B cell (primary cell): ENCODE measurements at regions not wholly inside any gene's neighbourhood (a gene's known extent, or its start where the extent isn't known, plus 50 kb on each side); places are given as distances from the start of the nearest gene placed in this dataset.

Experiments used
- ATAC-seq: fragments of 200-7000 bp; cut with Tn5 transposase; one replicate; pipeline ENCODE4 v1.10.0; 2021; ENCODE audit warnings: low read depth, mild to moderate bottlenecking, moderate number of reproducible peaks, moderate library complexity
- CTCF ChIA-PET: fragments of 350-600 bp; sonication (Branson Sonifier 250); formaldehyde crosslinking; loops from one replicate; lab custom pipeline; 2021; ENCODE audit warnings: antibody characterized with exemption, inconsistent platforms; lab: Charles Lee
- POLR2A ChIA-PET: fragments of 350-600 bp; sonication (Branson Sonifier 250); formaldehyde crosslinking; loops from one replicate; lab custom pipeline; 2021; ENCODE audit warnings: antibody characterized with exemption; lab: Charles Lee
- DNase-seq: peaks from one replicate; pipeline ENCODE4 v3.0.0; 2013
- H2AFZ ChIP-seq: 2 replicates; pipeline ENCODE4 v1.6.1; 2012; ENCODE audit warnings: mild to moderate bottlenecking, low read depth, low read length; ENCODE audit not compliant: insufficient read depth, poor library complexity, severe bottlenecking
- H3K27ac ChIP-seq, 2 donors: 1 replicate in 1 of 2; 2 replicates in 1 of 2; pipeline ENCODE4 v1.5.1; 2012 to 2013; ENCODE audit warnings: low read length in 2 of 2, mild to moderate bottlenecking in 2 of 2, moderate library complexity in 1 of 2
- H3K27me3 ChIP-seq, 4 experiments: fragments of 200-600 bp in 1 of 4; sonication (generic) in 1 of 4; replicated peaks in 1 of 4; 1 replicate in 2 of 4; 2 replicates in 2 of 4; pipeline versions ENCODE4 v1.6.1 to v1.7.0; 2013 to 2016; ENCODE audit warnings: low read length in 3 of 4, mild to moderate bottlenecking in 2 of 4, mixed read lengths in 1 of 4, moderate library complexity in 1 of 4; ENCODE audit not compliant: insufficient read depth in 4 of 4, control insufficient read depth in 3 of 4; ENCODE audit errors: control extremely low read depth in 1 of 4
- H3K36me3 ChIP-seq, 2 experiments: replicated peaks in 1 of 2; 1 replicate in 1 of 2; 2 replicates in 1 of 2; pipeline versions ENCODE4 v1.6.1 to v1.7.1; 2013; ENCODE audit warnings: low read length in 1 of 2; ENCODE audit not compliant: insufficient read depth in 2 of 2, control insufficient read depth in 1 of 2; ENCODE audit errors: control extremely low read depth in 1 of 2, extremely low read depth in 1 of 2
- H3K4me1 ChIP-seq, 2 donors: fragments of 200-600 bp in 1 of 2; sonication (generic) in 1 of 2; 1 replicate in 1 of 2; 2 replicates in 1 of 2; pipeline versions ENCODE4 v1.5.1 to v1.6.1; 2013 to 2017; ENCODE audit warnings: low read length in 2 of 2; ENCODE audit not compliant: control insufficient read depth in 2 of 2, insufficient read depth in 2 of 2
- H3K4me2 ChIP-seq: replicated peaks from 2 replicates; pipeline ENCODE3; 2012; ENCODE audit warnings: mild to moderate bottlenecking, low read depth, low read length; ENCODE audit not compliant: poor library complexity, severe bottlenecking
- H3K4me3 ChIP-seq, 5 experiments: fragments of 200-600 bp in 1 of 5; sonication (generic) in 1 of 5; 1 replicate in 3 of 5; 2 replicates in 2 of 5; pipeline versions ENCODE4 v1.5.1 to v1.7.0; 2011 to 2016; ENCODE audit warnings: low read length in 4 of 5, mild to moderate bottlenecking in 4 of 5, low read depth in 2 of 5, control low read depth in 1 of 5, moderate library complexity in 1 of 5; ENCODE audit not compliant: insufficient read depth in 1 of 5; ENCODE audit errors: control extremely low read depth in 1 of 5, extremely low read depth in 1 of 5
- H3K79me2 ChIP-seq: fragments of 200-600 bp; sonication (generic); one replicate; pipeline ENCODE4 v1.6.0; 2016; ENCODE audit warnings: low read length; ENCODE audit not compliant: control insufficient read depth, insufficient read depth
- H3K9ac ChIP-seq: fragments of 200-600 bp; sonication (generic); 2 replicates; pipeline ENCODE4 v1.6.1; 2017; ENCODE audit warnings: mild to moderate bottlenecking, low read length, moderate library complexity
- H3K9me3 ChIP-seq, 3 donors: one replicate each; pipeline versions ENCODE4 v1.6.1 to v1.7.1; 2013; ENCODE audit warnings: low read length in 2 of 3; ENCODE audit not compliant: control insufficient read depth in 2 of 3, insufficient read depth in 1 of 3; ENCODE audit errors: control extremely low read depth in 1 of 3
- H4K20me1 ChIP-seq: 2 replicates; pipeline ENCODE4 v1.6.0; 2012; ENCODE audit warnings: mild to moderate bottlenecking, low read length; ENCODE audit not compliant: insufficient read depth, control insufficient read depth, poor library complexity, severe bottlenecking
- H3K27ac Mint-ChIP-seq: one replicate; pipeline ENCODE4 v1.8.0; 2021; ENCODE audit warnings: mixed read lengths
- H3K27me3 Mint-ChIP-seq: one replicate; pipeline ENCODE4 v1.8.0; 2021; ENCODE audit warnings: mixed read lengths
- H3K4me1 Mint-ChIP-seq: one replicate; pipeline ENCODE4 v1.8.0; 2021; ENCODE audit warnings: mixed read lengths
- H3K4me3 Mint-ChIP-seq: one replicate; pipeline ENCODE4 v1.8.0; 2021; ENCODE audit warnings: mixed read lengths
- H3K9me3 Mint-ChIP-seq: one replicate; pipeline ENCODE4 v1.8.0; 2022; ENCODE audit warnings: mixed read lengths; ENCODE audit not compliant: insufficient read depth
- CTCF ChIP-seq: fragments of 200-600 bp; IDR thresholded peaks from one replicate; pipeline ENCODE4 v1.8.0; 2022; ENCODE audit warnings: antibody characterized with exemption, mild to moderate bottlenecking
- EZH2 ChIP-seq: IDR thresholded peaks from 2 replicates; pipeline ENCODE4 v1.6.1; 2012; ENCODE audit warnings: borderline replicate concordance, low read depth, mild to moderate bottlenecking, moderate library complexity, low read length; ENCODE audit not compliant: insufficient read depth, poor library complexity, severe bottlenecking
- WGBS: methylation state at CpG from one replicate; pipeline ENCODE4 v1.1.5; 2013; ENCODE audit warnings: missing lambda C conversion rate; ENCODE audit not compliant: insufficient coverage; 5-methylcytosine and 5-hydroxymethylcytosine counted together
- intact Hi-C: fragments of 100-400 bp; cut with micrococcal nuclease; formaldehyde crosslinking; loops from one replicate; pipeline ENCODE4 v1.10.0; 2022

GRCh38 chr13:87736849-87737385 lies 65.7 kb downstream of the SLITRK5 start:
- Histone ChIP-seq H3K4me2 (no peak overlapping the region), H3K9me3 (no peaks in the 10 kb centered on the region), H2AFZ (no peak overlapping the region), H3K36me3 (no peaks in the 10 kb centered on the region), H3K9ac (no peak overlapping the region), H3K27me3 (no peaks in the 10 kb centered on the region), H3K79me2 (no peaks in the 10 kb centered on the region), H3K4me3 (no peak overlapping the region), H3K27ac (no peak overlapping the region), H4K20me1 (no peaks in the 10 kb centered on the region), H3K4me1 (no peaks in the 10 kb centered on the region)
- TF ChIP-seq CTCF = no peak
- TF ChIP-seq EZH2 = no peak
- Mint-ChIP-seq H3K27me3 (no peaks in the 10 kb centered on the region), H3K27ac (no peak overlapping the region), H3K4me1 (no peaks in the 10 kb centered on the region), H3K4me3 (no peak overlapping the region), H3K9me3 (peaks cover 4% of the 10 kb centered on the region)
- ATAC-seq (no peak), DNase-seq (no peak)
- ChIA-PET POLR2A (no interaction called here), CTCF (no interaction called here)
- intact Hi-C loops = no loop called here
- no CpG with 5 or more reads among the region's 1 CpG for WGBS

GRCh38 chr13:87754097-87754496 lies 82.9 kb downstream of the SLITRK5 start:
- Histone ChIP-seq H3K4me3 (no peak overlapping the region), H3K9me3 (no peaks in the 10 kb centered on the region), H3K4me1 (no peaks in the 10 kb centered on the region), H3K79me2 (no peaks in the 10 kb centered on the region), H3K4me2 (no peak overlapping the region), H2AFZ (no peak overlapping the region), H3K36me3 (no peaks in the 10 kb centered on the region), H3K27me3 (no peaks in the 10 kb centered on the region), H3K27ac (no peak overlapping the region), H4K20me1 (no peaks in the 10 kb centered on the region), H3K9ac (no peak overlapping the region)
- H3K4me3 Mint-ChIP-seq = no peak overlapping the region
- ATAC-seq = no peak
- POLR2A ChIA-PET = no interaction called here
- no peaks in the 10 kb centered on the region for H3K4me1 Mint-ChIP-seq
- H3K27ac Mint-ChIP-seq = no peak overlapping the region
- DNase-seq = no peak
- H3K27me3 Mint-ChIP-seq = no peaks in the 10 kb centered on the region
- TF ChIP-seq EZH2 (no peak), CTCF (no peak)
- intact Hi-C loops = no loop called here
- WGBS = 92% methylated on average over 1 of the region's 1 CpG
- CTCF ChIA-PET = no interaction called here
- no peaks in the 10 kb centered on the region for H3K9me3 Mint-ChIP-seq
